Testis (tissue), 2 donors: ENCODE measurements at regions not wholly inside any gene's neighbourhood (a gene's known extent, or its start where the extent isn't known, plus 50 kb on each side); places are given as distances from the start of the nearest gene placed in this dataset.
"Not testable (repeated sequence)": the region's sequence is repeated elsewhere in the genome, so short reads cannot be mapped to it uniquely, and the experiment has no call there.

Experiments used
- DNase-seq: peaks from one replicate; pipeline ENCODE4 v3.0.0-alpha.2; 2019
- H3K27ac ChIP-seq, 2 donors: fragments of 200-600 bp; sonication (generic); one replicate each; pipeline ENCODE4 v1.5.1; 2019
- H3K27me3 ChIP-seq: fragments of 200-600 bp; sonication (generic); one replicate; pipeline ENCODE4 v1.5.1; 2019
- H3K36me3 ChIP-seq: fragments of 200-600 bp; sonication (generic); one replicate; pipeline ENCODE4 v1.5.1; 2017; ENCODE audit warnings: low read depth; ENCODE audit errors: missing control alignments
- H3K4me1 ChIP-seq: fragments of 200-600 bp; sonication (generic); one replicate; pipeline ENCODE4 v1.5.1; 2019
- H3K4me3 ChIP-seq, 2 donors: fragments of 200-600 bp; sonication (generic); one replicate each; pipeline ENCODE4 v1.5.1; 2017 to 2019
- H3K9me3 ChIP-seq: fragments of 200-600 bp; sonication (generic); one replicate; pipeline ENCODE4 v1.5.1; 2017
- POLR2A ChIP-seq: fragments of 450-650 bp; IDR thresholded peaks from one replicate; pipeline ENCODE4 v1.6.1; 2017; ENCODE audit warnings: antibody characterized with exemption, mild to moderate bottlenecking, moderate library complexity
- WGBS, 2 donors: methylation state at CpG; one replicate each; pipeline ENCODE4 v1.1.5; 2018; 5-methylcytosine and 5-hydroxymethylcytosine counted together
- intact Hi-C: fragments of 100-400 bp; cut with DNase I; formaldehyde crosslinking; loops from one replicate; pipeline ENCODE4 v1.15.1; 2023; ENCODE audit warnings: low total_unique reads
- TF ChIP-seq, protein P1 (sequence below), 3 experiments: fragments of 450-650 bp in 2 of 3; fragments of 200-600 bp in 1 of 3; sonication (generic) in 1 of 3; IDR thresholded peaks; one replicate each; pipeline ENCODE4 v1.5.1; 2016 to 2019; ENCODE audit warnings: antibody characterized with exemption in 3 of 3, mild to moderate bottlenecking in 2 of 3, moderate library complexity in 1 of 3

DNA sequence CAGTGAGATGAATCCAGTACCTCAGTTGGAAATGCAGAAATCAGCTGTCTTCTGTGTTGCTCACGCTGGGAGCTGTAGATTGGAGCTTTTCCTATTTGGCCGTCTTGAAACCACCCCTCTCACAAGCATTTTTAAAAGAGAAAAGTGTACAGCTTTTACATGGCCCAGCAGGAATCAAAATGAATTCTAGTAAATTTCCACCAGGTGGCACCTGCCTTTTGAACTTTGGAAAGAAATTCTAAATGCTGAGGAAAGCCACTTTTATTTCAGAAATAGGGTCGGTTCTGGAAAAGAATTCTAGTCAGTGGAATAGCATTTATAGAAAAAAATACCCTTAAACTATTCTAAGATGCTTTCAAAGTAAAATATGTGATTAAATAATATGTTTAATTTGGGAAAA is 647.8 kb downstream of the CD109 start:
- Histone ChIP-seq H3K27me3 (no peaks in the 10 kb centered on the region), H3K9me3 (no peaks in the 10 kb centered on the region), H3K4me3 (no peak overlapping the region), H3K27ac (no peak overlapping the region), H3K36me3 (no peaks in the 10 kb centered on the region), H3K4me1 (no peaks in the 10 kb centered on the region)
- intact Hi-C loops = no loop called here
- 64 to 69% methylated on average over 3 of the region's 3 CpGs for WGBS, 2 donors
- no peak for DNase-seq
- TF ChIP-seq POLR2A = no peak
- TF ChIP-seq, protein P1, sequence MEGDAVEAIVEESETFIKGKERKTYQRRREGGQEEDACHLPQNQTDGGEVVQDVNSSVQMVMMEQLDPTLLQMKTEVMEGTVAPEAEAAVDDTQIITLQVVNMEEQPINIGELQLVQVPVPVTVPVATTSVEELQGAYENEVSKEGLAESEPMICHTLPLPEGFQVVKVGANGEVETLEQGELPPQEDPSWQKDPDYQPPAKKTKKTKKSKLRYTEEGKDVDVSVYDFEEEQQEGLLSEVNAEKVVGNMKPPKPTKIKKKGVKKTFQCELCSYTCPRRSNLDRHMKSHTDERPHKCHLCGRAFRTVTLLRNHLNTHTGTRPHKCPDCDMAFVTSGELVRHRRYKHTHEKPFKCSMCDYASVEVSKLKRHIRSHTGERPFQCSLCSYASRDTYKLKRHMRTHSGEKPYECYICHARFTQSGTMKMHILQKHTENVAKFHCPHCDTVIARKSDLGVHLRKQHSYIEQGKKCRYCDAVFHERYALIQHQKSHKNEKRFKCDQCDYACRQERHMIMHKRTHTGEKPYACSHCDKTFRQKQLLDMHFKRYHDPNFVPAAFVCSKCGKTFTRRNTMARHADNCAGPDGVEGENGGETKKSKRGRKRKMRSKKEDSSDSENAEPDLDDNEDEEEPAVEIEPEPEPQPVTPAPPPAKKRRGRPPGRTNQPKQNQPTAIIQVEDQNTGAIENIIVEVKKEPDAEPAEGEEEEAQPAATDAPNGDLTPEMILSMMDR (IDR thresholded peaks at IDR 0.05) = no peak

DNA sequence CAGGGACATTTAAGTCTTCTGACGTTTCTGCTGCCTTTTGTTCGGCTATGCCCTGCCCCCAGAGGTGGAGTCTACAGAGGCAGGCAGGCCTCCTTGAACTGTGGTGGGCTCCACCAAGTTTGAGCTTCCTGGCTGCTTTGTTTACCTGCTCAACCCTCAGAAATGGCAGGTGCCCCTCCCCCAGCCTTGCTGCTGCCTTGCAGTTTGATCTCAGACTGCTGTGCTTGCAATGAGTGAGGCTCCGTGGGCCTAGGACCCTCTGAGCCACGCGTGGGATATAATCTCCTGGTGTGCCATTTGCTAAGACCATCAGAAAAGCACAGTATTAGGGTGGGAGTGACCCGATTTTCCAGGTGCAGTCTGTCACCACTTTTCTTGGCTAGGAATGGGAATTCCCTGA is 647.3 kb downstream of the CD109 start:
- intact Hi-C loops, H3K27ac ChIP-seq: not testable (repeated sequence)
- 75 to 94% methylated on average over 4 to 6 of the region's 6 CpGs for WGBS, 2 donors

DNA sequence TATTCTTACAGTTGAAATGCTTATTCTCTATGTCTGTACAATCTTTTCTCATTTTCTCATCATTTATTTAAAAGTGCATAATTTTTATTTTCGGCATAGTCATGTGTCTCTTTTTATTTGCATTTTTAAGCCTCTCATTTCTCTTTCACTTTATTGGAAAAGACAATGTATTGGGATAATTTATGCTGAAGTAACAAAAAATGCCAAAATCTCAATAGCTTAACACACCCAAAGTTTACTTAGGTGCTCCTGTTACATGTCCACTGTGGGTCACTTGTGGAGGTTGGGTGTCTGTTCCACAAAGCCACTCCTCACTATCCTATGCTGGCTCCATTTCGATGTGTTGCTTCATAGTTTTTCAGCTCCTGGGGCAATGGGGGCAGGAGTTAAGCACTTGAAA is 638.7 kb downstream of the CD109 start:
- H3K4me3 ChIP-seq = no peak overlapping the region
- no peak for DNase-seq
- intact Hi-C loops = no loop called here
- WGBS, 2 donors = 88 to 90% methylated on average over 2 of the region's 2 CpGs
- H3K27me3 ChIP-seq = no peaks in the 10 kb centered on the region
- TF ChIP-seq, protein P1 (IDR thresholded peaks at IDR 0.05) = no peak
- no peak for TF ChIP-seq POLR2A
- H3K4me1 ChIP-seq = no peaks in the 10 kb centered on the region
- no peak overlapping the region for H3K27ac ChIP-seq
- H3K9me3 ChIP-seq = no peaks in the 10 kb centered on the region
- no peaks in the 10 kb centered on the region for H3K36me3 ChIP-seq

More for the DNA sequence above, 647.3 kb downstream of the CD109 start:
- H3K36me3 ChIP-seq, H3K27me3 ChIP-seq, H3K4me3 ChIP-seq, H3K4me1 ChIP-seq, DNase-seq, H3K9me3 ChIP-seq: not testable (repeated sequence)

DNA sequence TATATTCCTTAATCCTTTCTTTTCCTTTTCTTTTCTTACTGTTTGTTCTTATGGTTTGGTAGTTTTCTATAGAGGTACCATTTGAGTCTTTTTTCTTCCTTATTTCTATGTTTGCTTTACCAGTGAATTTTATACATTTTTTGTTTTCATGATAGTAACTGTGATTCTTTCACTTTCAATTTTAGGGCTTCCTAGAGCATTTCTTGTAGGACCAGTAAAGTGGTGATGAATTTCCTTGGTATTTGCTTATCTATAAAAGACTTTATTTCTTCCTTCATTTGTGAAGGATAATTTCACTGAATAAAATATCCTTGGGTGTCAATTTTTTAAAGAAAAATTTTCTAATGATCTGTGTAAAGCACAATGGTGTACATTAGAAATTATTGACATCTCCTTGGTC is 637.4 kb downstream of the CD109 start:
- Histone ChIP-seq H3K4me3 (no peak overlapping the region), H3K27ac (no peak overlapping the region), H3K36me3 (no peaks in the 10 kb centered on the region), H3K4me1 (no peaks in the 10 kb centered on the region), H3K9me3 (no peaks in the 10 kb centered on the region), H3K27me3 (no peaks in the 10 kb centered on the region)
- intact Hi-C loops = no loop called here
- TF ChIP-seq, protein P1 (IDR thresholded peaks at IDR 0.05) = no peak
- TF ChIP-seq POLR2A = no peak
- DNase-seq = no peak

DNA sequence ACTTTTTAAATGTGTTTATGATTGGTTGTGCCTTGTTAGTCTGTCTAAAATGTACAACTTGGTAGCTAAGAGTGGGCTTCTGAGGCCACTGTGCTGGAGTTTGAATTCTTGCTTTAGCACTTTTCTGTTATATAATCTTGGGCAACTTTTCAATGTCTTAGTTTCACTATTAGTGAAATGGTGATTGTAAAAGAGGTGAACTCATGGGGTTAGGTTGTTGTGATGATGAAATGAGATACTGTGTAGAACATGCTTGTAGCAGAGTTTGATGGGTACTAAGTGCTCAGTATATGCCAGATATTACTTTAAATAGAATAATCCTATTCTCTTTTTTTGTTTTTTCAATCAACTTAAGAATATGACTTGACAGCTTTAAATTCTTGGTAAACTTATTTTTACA is 624.7 kb downstream of the CD109 start:
- H3K36me3 ChIP-seq = no peaks in the 10 kb centered on the region
- no peaks in the 10 kb centered on the region for H3K9me3 ChIP-seq
- DNase-seq = no peak
- H3K4me3 ChIP-seq = no peak overlapping the region
- no peak overlapping the region for H3K27ac ChIP-seq
- intact Hi-C loops = no loop called here
- no peaks in the 10 kb centered on the region for H3K27me3 ChIP-seq
- no peaks in the 10 kb centered on the region for H3K4me1 ChIP-seq
- TF ChIP-seq, protein P1 (IDR thresholded peaks at IDR 0.05) = no peak
- no peak for TF ChIP-seq POLR2A
